ENCODE measurements at regions not wholly inside any gene's neighbourhood (a gene's known extent, or its start where the extent isn't known, plus 50 kb on each side); places are given as distances from the start of the nearest gene placed in this dataset.

DNA sequence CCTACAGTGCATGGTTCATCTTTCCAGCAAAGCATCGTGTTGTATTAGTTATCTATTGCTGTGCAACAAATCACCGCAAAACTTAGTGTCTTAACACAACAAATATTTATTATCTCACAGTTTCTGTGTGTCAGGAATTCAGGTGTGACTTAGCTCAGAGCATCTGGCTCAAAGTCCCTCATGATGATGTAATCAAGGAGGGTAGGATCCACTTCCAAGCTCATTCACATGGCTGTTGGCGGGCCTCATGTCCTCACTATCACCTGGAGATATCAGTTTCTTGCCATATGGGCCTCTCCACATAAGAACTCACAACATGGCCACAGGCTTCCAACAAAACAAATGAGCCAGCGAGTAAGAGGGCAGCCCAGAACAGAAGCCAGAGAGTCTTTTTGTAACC is 135.6 kb upstream of the GJB5 start:
- no peak for DNase-seq (ENCODE audit: low read depth in 2 of 2)
- no peaks in the 10 kb centered on the region for H3K79me2 ChIP-seq (ENCODE audit: control insufficient read depth, insufficient read depth, low read length)
- no peak overlapping the region for H3K4me3 ChIP-seq (replicated peaks in 1 of 4; ENCODE audit: control extremely low read depth in 1 of 4, insufficient read depth in 1 of 4, low read depth in 3 of 4, low read length in 4 of 4)
- TF ChIP-seq, protein P1, sequence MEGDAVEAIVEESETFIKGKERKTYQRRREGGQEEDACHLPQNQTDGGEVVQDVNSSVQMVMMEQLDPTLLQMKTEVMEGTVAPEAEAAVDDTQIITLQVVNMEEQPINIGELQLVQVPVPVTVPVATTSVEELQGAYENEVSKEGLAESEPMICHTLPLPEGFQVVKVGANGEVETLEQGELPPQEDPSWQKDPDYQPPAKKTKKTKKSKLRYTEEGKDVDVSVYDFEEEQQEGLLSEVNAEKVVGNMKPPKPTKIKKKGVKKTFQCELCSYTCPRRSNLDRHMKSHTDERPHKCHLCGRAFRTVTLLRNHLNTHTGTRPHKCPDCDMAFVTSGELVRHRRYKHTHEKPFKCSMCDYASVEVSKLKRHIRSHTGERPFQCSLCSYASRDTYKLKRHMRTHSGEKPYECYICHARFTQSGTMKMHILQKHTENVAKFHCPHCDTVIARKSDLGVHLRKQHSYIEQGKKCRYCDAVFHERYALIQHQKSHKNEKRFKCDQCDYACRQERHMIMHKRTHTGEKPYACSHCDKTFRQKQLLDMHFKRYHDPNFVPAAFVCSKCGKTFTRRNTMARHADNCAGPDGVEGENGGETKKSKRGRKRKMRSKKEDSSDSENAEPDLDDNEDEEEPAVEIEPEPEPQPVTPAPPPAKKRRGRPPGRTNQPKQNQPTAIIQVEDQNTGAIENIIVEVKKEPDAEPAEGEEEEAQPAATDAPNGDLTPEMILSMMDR (conservative IDR thresholded peaks at IDR 0.05 in 1 of 2, IDR thresholded peaks at IDR 0.05 in 1 of 2; ENCODE audit: low read depth in 1 of 2, low read length in 2 of 2) = no peak
- TF ChIP-seq EZH2 (IDR thresholded peaks at IDR 0.05; ENCODE audit: low read length, missing control alignments) = no peak
- H3K27ac ChIP-seq (ENCODE audit: insufficient read depth, low read length) = no peak overlapping the region
- no peaks in the 10 kb centered on the region for H3K27me3 ChIP-seq (ENCODE audit: control insufficient read depth, insufficient read depth, low read length)
- no peaks in the 10 kb centered on the region for H3K9me3 ChIP-seq (ENCODE audit: control insufficient read depth, insufficient read depth, low read depth, low read length)
- H3K4me1 ChIP-seq (ENCODE audit: control insufficient read depth, extremely low read depth, insufficient read depth, low read length) = no peaks in the 10 kb centered on the region
- no peaks in the 10 kb centered on the region for H3K36me3 ChIP-seq (ENCODE audit: control insufficient read depth, insufficient read depth, low read length)
- H4K20me1 ChIP-seq (ENCODE audit: control insufficient read depth, extremely low read depth, insufficient read depth, low read length) = no peaks in the 10 kb centered on the region
- no peak overlapping the region for H3K4me2 ChIP-seq (ENCODE audit: extremely low read depth, insufficient read depth, low read length)
- H2AFZ ChIP-seq (ENCODE audit: low read length) = no peak overlapping the region
- no peak overlapping the region for H3K9ac ChIP-seq (ENCODE audit: insufficient read depth, low read length)

DNA sequence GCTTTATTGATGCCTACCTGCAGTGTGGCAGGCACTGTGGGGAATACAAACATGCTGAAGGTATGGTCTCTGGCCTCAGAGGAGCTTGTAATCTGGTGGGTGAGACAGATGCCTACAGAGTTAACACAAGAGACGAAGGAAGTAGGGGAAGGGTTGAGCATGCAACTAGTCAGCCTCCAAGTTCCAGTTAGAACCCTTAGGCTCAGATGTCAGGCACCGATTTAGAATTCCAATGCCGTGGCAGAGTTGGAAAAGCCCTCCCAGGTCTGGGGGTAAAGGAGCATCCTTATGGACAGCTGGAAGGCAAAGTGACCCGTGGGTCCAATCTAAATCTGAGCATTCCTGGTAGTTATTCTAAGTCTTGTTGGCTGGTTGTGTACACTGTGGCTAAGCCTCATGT is 132.9 kb upstream of the GJB5 start:
- Histone ChIP-seq H3K4me2 (ENCODE audit: extremely low read depth, insufficient read depth, low read length) (no peak overlapping the region), H3K79me2 (ENCODE audit: control insufficient read depth, insufficient read depth, low read length) (no peaks in the 10 kb centered on the region), H3K27me3 (ENCODE audit: control insufficient read depth, insufficient read depth, low read length) (no peaks in the 10 kb centered on the region), H3K36me3 (ENCODE audit: control insufficient read depth, insufficient read depth, low read length) (no peaks in the 10 kb centered on the region), H2AFZ (ENCODE audit: low read length) (no peak overlapping the region), H3K9ac (ENCODE audit: insufficient read depth, low read length) (no peak overlapping the region), H4K20me1 (ENCODE audit: control insufficient read depth, extremely low read depth, insufficient read depth, low read length) (no peaks in the 10 kb centered on the region), H3K27ac (ENCODE audit: insufficient read depth, low read length) (no peak overlapping the region), H3K4me3 (replicated peaks in 1 of 4; ENCODE audit: control extremely low read depth in 1 of 4, insufficient read depth in 1 of 4, low read depth in 3 of 4, low read length in 4 of 4) (no peak overlapping the region), H3K4me1 (ENCODE audit: control insufficient read depth, extremely low read depth, insufficient read depth, low read length) (no peaks in the 10 kb centered on the region), H3K9me3 (ENCODE audit: control insufficient read depth, insufficient read depth, low read depth, low read length) (no peaks in the 10 kb centered on the region)
- TF ChIP-seq EZH2 (IDR thresholded peaks at IDR 0.05; ENCODE audit: low read length, missing control alignments) = no peak
- TF ChIP-seq, protein P1 (conservative IDR thresholded peaks at IDR 0.05 in 1 of 2, IDR thresholded peaks at IDR 0.05 in 1 of 2; ENCODE audit: low read depth in 1 of 2, low read length in 2 of 2) = no peak
- DNase-seq (ENCODE audit: low read depth in 2 of 2) = no peak

DNA sequence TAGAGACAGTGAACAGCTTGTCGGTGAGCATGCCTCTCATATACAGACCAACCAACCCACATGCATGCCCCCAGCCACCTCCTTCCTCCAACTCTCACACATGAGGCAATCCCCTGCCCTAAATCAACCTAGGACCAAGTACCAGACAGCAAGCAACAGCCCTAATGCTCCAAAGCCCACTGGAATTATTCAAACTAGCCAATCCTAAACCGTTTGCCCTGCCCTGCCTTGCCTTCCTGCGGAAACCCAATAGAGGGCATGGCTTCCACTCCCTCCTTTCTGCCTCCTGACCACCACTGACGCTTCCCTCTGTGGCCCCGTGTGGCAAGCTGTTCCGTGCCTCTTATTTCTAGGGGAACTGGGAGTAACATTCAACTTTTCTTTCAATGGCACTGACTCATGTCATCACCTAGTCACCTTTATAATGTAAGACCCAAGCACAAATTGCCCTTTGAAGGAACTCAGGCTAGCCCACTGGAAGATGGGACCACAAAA is 129.3 kb upstream of the GJB5 start:
- no peaks in the 10 kb centered on the region for H4K20me1 ChIP-seq (ENCODE audit: control insufficient read depth, extremely low read depth, insufficient read depth, low read length)

More for the DNA sequence above, 129.3 kb upstream of the GJB5 start:
- Histone ChIP-seq H2AFZ (ENCODE audit: low read length) (no peak overlapping the region), H3K4me3 (replicated peaks in 1 of 4; ENCODE audit: control extremely low read depth in 1 of 4, insufficient read depth in 1 of 4, low read depth in 3 of 4, low read length in 4 of 4) (no peak overlapping the region), H3K79me2 (ENCODE audit: control insufficient read depth, insufficient read depth, low read length) (no peaks in the 10 kb centered on the region), H3K27ac (ENCODE audit: insufficient read depth, low read length) (no peak overlapping the region), H3K27me3 (ENCODE audit: control insufficient read depth, insufficient read depth, low read length) (no peaks in the 10 kb centered on the region), H3K4me1 (ENCODE audit: control insufficient read depth, extremely low read depth, insufficient read depth, low read length) (no peaks in the 10 kb centered on the region), H3K9ac (ENCODE audit: insufficient read depth, low read length) (no peak overlapping the region), H3K36me3 (ENCODE audit: control insufficient read depth, insufficient read depth, low read length) (no peaks in the 10 kb centered on the region), H3K9me3 (ENCODE audit: control insufficient read depth, insufficient read depth, low read depth, low read length) (no peaks in the 10 kb centered on the region), H3K4me2 (ENCODE audit: extremely low read depth, insufficient read depth, low read length) (no peak overlapping the region)
- no peak for DNase-seq (ENCODE audit: low read depth in 2 of 2)
- no peak for TF ChIP-seq EZH2 (IDR thresholded peaks at IDR 0.05; ENCODE audit: low read length, missing control alignments)
- TF ChIP-seq, protein P1 (conservative IDR thresholded peaks at IDR 0.05 in 1 of 2, IDR thresholded peaks at IDR 0.05 in 1 of 2; ENCODE audit: low read depth in 1 of 2, low read length in 2 of 2) = no peak
